ENCODE measurements at regions not wholly inside any gene's neighbourhood (a gene's known extent, or its start where the extent isn't known, plus 50 kb on each side); places are given as distances from the start of the nearest gene placed in this dataset.

DNA sequence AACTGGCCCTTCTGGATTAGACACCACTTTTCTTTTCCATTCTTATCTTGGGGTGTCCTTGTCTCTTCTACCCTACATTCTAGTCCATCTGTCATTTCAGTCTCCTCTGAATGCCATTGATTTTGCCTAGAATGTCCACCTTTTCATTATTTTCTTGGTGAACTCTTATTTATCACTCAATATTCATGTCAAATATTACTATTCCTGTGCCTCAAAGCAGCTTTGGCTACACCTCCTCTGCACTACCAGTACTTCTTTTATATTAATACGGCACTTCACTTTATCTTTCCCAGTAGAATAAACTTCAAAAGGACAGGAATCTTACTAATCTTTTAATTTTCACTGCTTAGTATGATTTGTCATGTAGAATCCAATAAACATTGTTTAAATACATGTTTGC lies 186.4 kb upstream of the DPYD start:
- intact Hi-C loops (cut with micrococcal nuclease) = no loop called here
- no peaks in the 10 kb centered on the region for H3K27me3 ChIP-seq (ENCODE audit: low read depth)
- no peaks in the 10 kb centered on the region for H3K4me1 ChIP-seq
- no peak overlapping the region for H3K4me3 ChIP-seq
- no peaks in the 10 kb centered on the region for H3K36me3 ChIP-seq
- H3K9me3 ChIP-seq (replicated peaks) = peaks cover 28% of the 10 kb centered on the region
- no peak for DNase-seq
- TF ChIP-seq, protein P1, sequence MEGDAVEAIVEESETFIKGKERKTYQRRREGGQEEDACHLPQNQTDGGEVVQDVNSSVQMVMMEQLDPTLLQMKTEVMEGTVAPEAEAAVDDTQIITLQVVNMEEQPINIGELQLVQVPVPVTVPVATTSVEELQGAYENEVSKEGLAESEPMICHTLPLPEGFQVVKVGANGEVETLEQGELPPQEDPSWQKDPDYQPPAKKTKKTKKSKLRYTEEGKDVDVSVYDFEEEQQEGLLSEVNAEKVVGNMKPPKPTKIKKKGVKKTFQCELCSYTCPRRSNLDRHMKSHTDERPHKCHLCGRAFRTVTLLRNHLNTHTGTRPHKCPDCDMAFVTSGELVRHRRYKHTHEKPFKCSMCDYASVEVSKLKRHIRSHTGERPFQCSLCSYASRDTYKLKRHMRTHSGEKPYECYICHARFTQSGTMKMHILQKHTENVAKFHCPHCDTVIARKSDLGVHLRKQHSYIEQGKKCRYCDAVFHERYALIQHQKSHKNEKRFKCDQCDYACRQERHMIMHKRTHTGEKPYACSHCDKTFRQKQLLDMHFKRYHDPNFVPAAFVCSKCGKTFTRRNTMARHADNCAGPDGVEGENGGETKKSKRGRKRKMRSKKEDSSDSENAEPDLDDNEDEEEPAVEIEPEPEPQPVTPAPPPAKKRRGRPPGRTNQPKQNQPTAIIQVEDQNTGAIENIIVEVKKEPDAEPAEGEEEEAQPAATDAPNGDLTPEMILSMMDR (IDR thresholded peaks at IDR 0.05; ENCODE audit: borderline replicate concordance) = no peak
- H3K27ac ChIP-seq (replicated peaks) = no peak overlapping the region

DNA sequence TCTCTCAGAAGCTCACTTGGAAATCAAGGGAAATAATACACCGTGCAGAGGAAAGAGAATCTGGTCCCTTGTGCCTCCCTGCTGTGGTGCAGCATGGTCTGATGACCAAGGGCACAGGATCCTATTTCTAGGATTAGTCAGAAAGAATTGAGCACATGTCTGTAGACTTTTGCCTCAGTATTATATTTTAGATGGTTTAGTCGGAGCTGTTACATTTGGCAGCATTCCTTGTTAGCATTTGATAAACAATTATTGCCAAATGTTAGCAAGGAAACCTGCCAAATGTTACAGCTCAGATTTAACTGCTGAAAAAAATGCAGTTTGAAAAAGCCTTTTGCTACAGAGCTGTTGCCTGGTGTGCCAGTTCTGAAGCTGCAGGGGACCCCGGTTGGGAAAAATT lies 183.5 kb upstream of the DPYD start:
- no peak overlapping the region for H3K27ac ChIP-seq (replicated peaks)
- intact Hi-C loops (cut with micrococcal nuclease) = no loop called here

DNA sequence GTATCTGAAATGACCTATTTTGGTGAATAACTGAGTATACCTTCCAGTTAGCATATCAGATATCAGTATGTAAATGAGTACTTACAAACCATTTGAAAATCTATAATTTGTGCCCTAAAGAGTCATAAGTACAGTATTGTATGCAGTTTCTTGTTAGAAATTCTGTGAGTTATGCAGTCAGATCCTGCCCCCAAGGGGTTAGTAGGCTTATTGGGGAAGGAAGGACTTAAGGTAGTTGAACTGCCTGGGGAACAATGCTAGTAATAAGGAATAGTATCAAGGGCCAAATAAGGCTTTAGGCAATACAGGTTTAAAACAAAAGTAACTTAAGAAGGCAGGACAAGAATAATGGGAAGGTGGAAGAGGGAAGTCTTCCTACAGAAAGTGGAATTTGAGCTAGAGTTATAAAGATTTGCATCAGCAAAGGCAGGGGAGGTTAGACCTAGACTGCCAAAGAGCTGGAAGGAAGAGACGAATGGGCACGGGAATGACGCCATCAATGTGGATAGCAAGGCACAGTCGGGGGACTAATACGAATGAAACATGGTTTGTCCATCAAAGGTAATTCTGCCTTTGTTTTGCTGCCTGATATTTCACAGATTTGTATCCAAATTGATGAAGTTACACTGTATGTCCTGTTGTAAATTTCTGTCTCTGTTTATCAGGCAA lies 182.9 kb upstream of the DPYD start:
- Histone ChIP-seq H3K4me1 (no peaks in the 10 kb centered on the region), H3K27ac (replicated peaks) (no peak overlapping the region), H3K27me3 (ENCODE audit: low read depth) (no peaks in the 10 kb centered on the region), H3K4me3 (no peak overlapping the region), H3K36me3 (no peaks in the 10 kb centered on the region), H3K9me3 (replicated peaks) (peaks cover 28% of the 10 kb centered on the region)
- DNase-seq = no peak
- TF ChIP-seq, protein P1 (IDR thresholded peaks at IDR 0.05; ENCODE audit: borderline replicate concordance) = no peak
- intact Hi-C loops (cut with micrococcal nuclease) = no loop called here

More for the DNA sequence above, 183.5 kb upstream of the DPYD start:
- no peaks in the 10 kb centered on the region for H3K36me3 ChIP-seq
- DNase-seq = no peak
- H3K9me3 ChIP-seq (replicated peaks) = peaks cover 28% of the 10 kb centered on the region
- H3K27me3 ChIP-seq (ENCODE audit: low read depth) = no peaks in the 10 kb centered on the region
- H3K4me3 ChIP-seq = no peak overlapping the region
- TF ChIP-seq, protein P1 (IDR thresholded peaks at IDR 0.05; ENCODE audit: borderline replicate concordance) = no peak
- H3K4me1 ChIP-seq = no peaks in the 10 kb centered on the region

DNA sequence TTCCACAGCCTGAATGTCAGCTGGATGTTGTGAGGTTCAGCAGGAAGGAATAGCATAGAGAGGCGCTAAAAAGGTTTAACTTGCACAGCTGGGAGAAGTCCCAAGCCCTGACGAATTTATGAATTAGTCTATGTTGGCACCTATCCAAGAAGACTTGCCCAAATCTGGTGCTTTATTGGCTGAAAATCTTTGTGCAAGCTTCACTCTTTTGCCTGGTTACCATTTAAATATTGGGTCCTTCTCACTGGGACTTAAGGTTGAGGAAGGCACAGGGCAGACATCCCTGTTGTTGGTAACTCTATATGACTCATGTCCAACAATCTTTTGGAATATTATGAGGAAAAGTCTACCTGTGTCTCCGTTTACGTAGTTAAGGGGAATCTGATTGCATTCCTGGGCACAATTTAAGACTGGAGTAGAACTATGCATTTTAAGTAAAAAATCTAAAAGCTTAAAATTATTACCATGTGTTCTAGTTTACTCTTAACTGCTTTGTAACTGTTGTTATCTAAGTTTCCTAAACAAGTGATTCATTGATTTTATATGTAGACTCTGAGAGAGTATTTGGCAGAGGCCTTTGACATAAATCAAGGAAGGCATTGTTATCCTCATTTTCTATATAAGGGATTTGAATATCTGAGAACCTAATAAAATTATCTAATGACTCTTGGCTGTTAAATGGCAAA lies 181.7 kb upstream of the DPYD start:
- intact Hi-C loops (cut with micrococcal nuclease) = no loop called here
- peaks cover 18% of the 10 kb centered on the region for H3K9me3 ChIP-seq (replicated peaks)
- TF ChIP-seq, protein P1 (IDR thresholded peaks at IDR 0.05; ENCODE audit: borderline replicate concordance) = no peak
- DNase-seq = no peak
- H3K27ac ChIP-seq (replicated peaks) = no peak overlapping the region
- H3K36me3 ChIP-seq = no peaks in the 10 kb centered on the region
- no peaks in the 10 kb centered on the region for H3K27me3 ChIP-seq (ENCODE audit: low read depth)
- H3K4me1 ChIP-seq = no peaks in the 10 kb centered on the region
- H3K4me3 ChIP-seq = no peak overlapping the region

DNA sequence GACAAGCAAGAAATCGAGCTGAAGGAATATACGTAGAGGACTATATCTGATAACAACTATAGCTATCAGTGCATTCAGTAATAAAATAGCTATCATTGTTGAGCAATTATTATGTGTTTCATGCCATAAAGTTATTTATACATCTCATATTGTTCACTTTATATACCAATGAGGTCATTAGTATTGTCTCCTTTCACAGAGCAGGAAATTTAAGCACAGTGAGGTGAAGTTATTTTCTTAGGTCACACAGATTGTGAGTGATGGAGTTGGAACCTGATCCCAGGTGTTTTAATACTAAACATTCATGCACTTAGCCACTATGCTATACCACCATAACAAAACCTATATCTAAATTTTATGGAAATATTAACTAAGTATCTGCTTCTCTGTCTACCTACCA lies 180.5 kb upstream of the DPYD start:
- no peak overlapping the region for H3K27ac ChIP-seq (replicated peaks)
- H3K9me3 ChIP-seq (replicated peaks) = peaks cover 7% of the 10 kb centered on the region
- TF ChIP-seq, protein P1 (IDR thresholded peaks at IDR 0.05; ENCODE audit: borderline replicate concordance) = no peak
- H3K4me1 ChIP-seq = no peaks in the 10 kb centered on the region
- intact Hi-C loops (cut with micrococcal nuclease) = no loop called here
- H3K4me3 ChIP-seq = no peak overlapping the region
- no peaks in the 10 kb centered on the region for H3K36me3 ChIP-seq
- DNase-seq = no peak
- no peaks in the 10 kb centered on the region for H3K27me3 ChIP-seq (ENCODE audit: low read depth)

All from left ventricle myocardium inferior (tissue), 1 donor.